Right ventricle myocardium inferior (tissue), 1 donor: ENCODE measurements at regions not wholly inside any gene's neighbourhood (a gene's known extent, or its start where the extent isn't known, plus 50 kb on each side); places are given as distances from the start of the nearest gene placed in this dataset.
"Not testable (repeated sequence)": the region's sequence is repeated elsewhere in the genome, so short reads cannot be mapped to it uniquely, and the experiment has no call there.

ENCODE experiments used
- ATAC-seq: fragments of 200-7000 bp; cut with Tn5 transposase; one replicate; pipeline ENCODE4 v1.9.1; 2020; ENCODE audit warnings: mild to moderate bottlenecking, moderate library complexity
- DNase-seq: peaks from one replicate; pipeline ENCODE4 v3.0.0; 2021; ENCODE audit errors: missing footprints
- intact Hi-C: fragments of 100-400 bp; cut with DNase I; formaldehyde crosslinking; loops from one replicate; pipeline ENCODE4 v1.11.0; 2022
- donor health status: DM: no; HTN: yes; CAD: no; lungs with severe emphysema.

GRCh38 chr9:129548571-129549135 lies 72.2 kb downstream of the C9orf50 start:
- peak; percentile 79 for DNase-seq
- peak; percentile 17 for ATAC-seq
- intact Hi-C loops = loop anchor here (5.0 kb wide), 1 partner anchor 46 kb away; no protein-coding TSS in a partner anchor

- intact Hi-C loops = loop anchor here (5.0 kb wide), 1 partner anchor 46 kb away; no protein-coding TSS in a partner anchor
- ATAC-seq = no peak
- peak; percentile 37 for DNase-seq
Measured at GRCh38 chr9:129547869-129548570, 72.9 kb downstream of the C9orf50 start.

- DNase-seq (peak; percentile 4), ATAC-seq (no peak)
- intact Hi-C loops = loop anchor here (5.0 kb wide), 1 partner anchor 45 kb away; no protein-coding TSS in a partner anchor
Measured at GRCh38 chr9:129547063-129547462, 73.8 kb downstream of the C9orf50 start.

GRCh38 chr9:129545876-129546275 lies 75.0 kb downstream of the C9orf50 start:
- ATAC-seq, DNase-seq: not testable (repeated sequence)
- intact Hi-C loops = loop anchor here (5.0 kb wide), 1 partner anchor 44 kb away; no protein-coding TSS in a partner anchor

GRCh38 chr9:129544761-129545160 lies 76.1 kb downstream of the C9orf50 start:
- intact Hi-C loops = loop anchor here (5.0 kb wide), 1 partner anchor 42 kb away; no protein-coding TSS in a partner anchor
- DNase-seq = no peak
- no peak for ATAC-seq

GRCh38 chr9:129542741-129543140 lies 78.2 kb downstream of the C9orf50 start:
- ATAC-seq = no peak
- DNase-seq = peak; percentile 28
- intact Hi-C loops = no loop called here

- no peak for ATAC-seq
- intact Hi-C loops = no loop called here
- DNase-seq = no peak
Measured at GRCh38 chr9:129541270-129541669, 79.6 kb downstream of the C9orf50 start.

- no peak for ATAC-seq
- intact Hi-C loops = no loop called here
- DNase-seq = no peak
Measured at GRCh38 chr9:129539446-129539845, 81.5 kb downstream of the C9orf50 start.

- intact Hi-C loops, ATAC-seq, DNase-seq: not testable (repeated sequence)
Measured at GRCh38 chr9:129531860-129532402, 89.0 kb downstream of the C9orf50 start.

GRCh38 chr9:129527955-129528354 lies 92.9 kb downstream of the C9orf50 start:
- intact Hi-C loops, DNase-seq, ATAC-seq: not testable (repeated sequence)

- no peak for DNase-seq
- intact Hi-C loops = no loop called here
- no peak for ATAC-seq
Measured at GRCh38 chr9:129525656-129526196, 95.2 kb downstream of the C9orf50 start.

GRCh38 chr9:129524582-129525270 lies 96.2 kb downstream of the C9orf50 start:
- no peak for ATAC-seq
- DNase-seq = no peak
- intact Hi-C loops = no loop called here

- no peak for DNase-seq
- no peak for ATAC-seq
Measured at GRCh38 chr9:129523943-129524581, 96.8 kb downstream of the C9orf50 start.

GRCh38 chr9:129522351-129522750 lies 98.5 kb downstream of the C9orf50 start:
- intact Hi-C loops = no loop called here
- no peak for ATAC-seq

More at GRCh38 chr9:129523943-129524581, 96.8 kb downstream of the C9orf50 start:
- intact Hi-C loops = no loop called here

GRCh38 chr9:129520082-129520481 lies 100.8 kb downstream of the C9orf50 start:
- DNase-seq = no peak
- ATAC-seq = no peak
- intact Hi-C loops = no loop called here

More at GRCh38 chr9:129522351-129522750, 98.5 kb downstream of the C9orf50 start:
- DNase-seq = no peak

GRCh38 chr9:129518074-129518473 lies 102.8 kb downstream of the C9orf50 start:
- ATAC-seq (no peak), DNase-seq (no peak)
- intact Hi-C loops = no loop called here

GRCh38 chr9:129517006-129517405 lies 103.9 kb downstream of the C9orf50 start:
- intact Hi-C loops = no loop called here
- ATAC-seq (no peak), DNase-seq (no peak)

- DNase-seq (no peak), ATAC-seq (no peak)
- intact Hi-C loops = no loop called here
Measured at GRCh38 chr9:129514891-129515290, 106.0 kb downstream of the C9orf50 start.

GRCh38 chr9:129514497-129514867 lies 106.4 kb downstream of the C9orf50 start:
- intact Hi-C loops = no loop called here
- DNase-seq = no peak
- no peak for ATAC-seq
